Retina (tissue), 1 donor: ENCODE measurements at regions not wholly inside any gene's neighbourhood (a gene's known extent, or its start where the extent isn't known, plus 50 kb on each side); places are given as distances from the start of the nearest gene placed in this dataset.
"Not testable (repeated sequence)": the region's sequence is repeated elsewhere in the genome, so short reads cannot be mapped to it uniquely, and the experiment has no call there.

ENCODE experiments used
- DNase-seq: peaks from one replicate; pipeline ENCODE4 v3.0.0-alpha.2; 2016

- DNase-seq, result no peak
These were observed 322.1 kb downstream of the ARL4A start for GRCh38 chr7:13009517-13009916.

GRCh38 chr7:13014011-13014410 is 326.6 kb downstream of the ARL4A start:
- DNase-seq, result no peak

- DNase-seq, result no peak
These were observed 328.7 kb downstream of the ARL4A start for GRCh38 chr7:13016036-13016581.

- no peak for DNase-seq
These were observed 329.3 kb downstream of the ARL4A start for GRCh38 chr7:13016592-13017332.

- DNase-seq, result peak; percentile 13
These were observed 330.0 kb downstream of the ARL4A start for GRCh38 chr7:13017333-13017857.

- DNase-seq, result peak; percentile 1
These were observed 330.4 kb downstream of the ARL4A start for GRCh38 chr7:13017881-13018280.

- DNase-seq, result no peak
These were observed 334.3 kb downstream of the ARL4A start for GRCh38 chr7:13021566-13022300.

- DNase-seq, result no peak
These were observed 336.8 kb downstream of the ARL4A start for GRCh38 chr7:13024121-13024674.

- DNase-seq, result not testable (repeated sequence)
These were observed 337.6 kb downstream of the ARL4A start for GRCh38 chr7:13025043-13025442.

GRCh38 chr7:13027321-13027720 is 339.9 kb downstream of the ARL4A start:
- no peak for DNase-seq

- no peak for DNase-seq
These were observed 340.8 kb downstream of the ARL4A start for GRCh38 chr7:13028036-13028824.

GRCh38 chr7:13028825-13029099 is 341.3 kb downstream of the ARL4A start:
- no peak for DNase-seq

- DNase-seq, result no peak
These were observed 344.0 kb downstream of the ARL4A start for GRCh38 chr7:13031468-13031867.

- DNase-seq, result peak; percentile 9
These were observed 344.7 kb downstream of the ARL4A start for GRCh38 chr7:13032084-13032483.

- DNase-seq, result peak; percentile 20
These were observed 345.1 kb downstream of the ARL4A start for GRCh38 chr7:13032576-13032975.

GRCh38 chr7:13034693-13035092 is 347.3 kb downstream of the ARL4A start:
- DNase-seq, result no peak

GRCh38 chr7:13035233-13035632 is 347.8 kb downstream of the ARL4A start:
- no peak for DNase-seq

- no peak for DNase-seq
These were observed 348.9 kb downstream of the ARL4A start for GRCh38 chr7:13036256-13036780.

GRCh38 chr7:13037216-13037615 is 349.8 kb downstream of the ARL4A start:
- no peak for DNase-seq

GRCh38 chr7:13041368-13041988 is 354.0 kb downstream of the ARL4A start:
- no peak for DNase-seq

GRCh38 chr7:13042605-13043236 is 355.3 kb downstream of the ARL4A start:
- no peak for DNase-seq

- DNase-seq, result no peak
These were observed 356.9 kb downstream of the ARL4A start for GRCh38 chr7:13044309-13044708.
